ENCODE measurements at regions not wholly inside any gene's neighbourhood (a gene's known extent, or its start where the extent isn't known, plus 50 kb on each side); places are given as distances from the start of the nearest gene placed in this dataset.

DNA sequence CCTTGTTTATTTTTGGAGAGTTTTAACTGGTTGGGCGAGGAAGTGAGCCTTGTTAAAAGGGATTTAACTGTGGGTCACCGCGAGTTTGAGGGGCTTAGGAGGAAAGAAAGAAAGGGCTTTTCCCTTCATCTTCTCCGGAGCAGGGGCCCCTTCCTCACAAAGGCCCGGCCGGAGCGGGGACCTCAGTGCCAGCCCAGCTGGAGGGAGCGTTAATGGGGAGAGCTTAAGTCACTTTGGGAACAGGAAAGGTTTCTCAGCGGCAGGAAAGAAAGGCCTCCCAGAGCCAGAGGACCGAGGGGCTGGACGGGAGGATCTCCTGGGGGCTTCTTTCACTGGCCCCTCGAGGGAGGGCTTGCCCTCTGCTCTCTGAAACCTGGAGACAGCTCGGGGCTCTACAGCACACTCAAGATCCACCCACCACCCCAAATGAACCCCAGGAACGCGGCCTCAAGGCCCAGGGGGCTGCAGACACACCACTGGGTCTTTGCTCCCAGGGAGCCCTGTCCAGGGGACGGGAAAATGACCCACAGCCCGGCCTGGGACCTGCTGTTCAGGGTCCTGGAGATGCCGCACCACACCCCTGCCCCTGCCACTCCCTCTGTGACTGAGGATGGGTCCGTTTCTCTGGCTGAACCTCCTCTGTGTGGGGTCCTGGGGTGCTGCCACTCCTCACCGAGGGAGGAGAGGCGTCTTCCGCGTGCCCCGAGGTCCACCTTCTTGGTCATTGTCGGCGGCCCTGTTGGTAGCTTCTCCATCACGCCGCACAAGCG, 128.3 kb downstream of the URI1 start:
- H3K4me1 Mint-ChIP-seq (ENCODE audit: low read depth, unreplicated experiment) = no peaks in the 10 kb centered on the region
- H3K9me3 Mint-ChIP-seq (ENCODE audit: unreplicated experiment) = peaks cover 8% of the 10 kb centered on the region
- H3K27me3 Mint-ChIP-seq (ENCODE audit: unreplicated experiment) = peaks cover 8% of the 10 kb centered on the region
- TF ChIP-seq, protein P1, sequence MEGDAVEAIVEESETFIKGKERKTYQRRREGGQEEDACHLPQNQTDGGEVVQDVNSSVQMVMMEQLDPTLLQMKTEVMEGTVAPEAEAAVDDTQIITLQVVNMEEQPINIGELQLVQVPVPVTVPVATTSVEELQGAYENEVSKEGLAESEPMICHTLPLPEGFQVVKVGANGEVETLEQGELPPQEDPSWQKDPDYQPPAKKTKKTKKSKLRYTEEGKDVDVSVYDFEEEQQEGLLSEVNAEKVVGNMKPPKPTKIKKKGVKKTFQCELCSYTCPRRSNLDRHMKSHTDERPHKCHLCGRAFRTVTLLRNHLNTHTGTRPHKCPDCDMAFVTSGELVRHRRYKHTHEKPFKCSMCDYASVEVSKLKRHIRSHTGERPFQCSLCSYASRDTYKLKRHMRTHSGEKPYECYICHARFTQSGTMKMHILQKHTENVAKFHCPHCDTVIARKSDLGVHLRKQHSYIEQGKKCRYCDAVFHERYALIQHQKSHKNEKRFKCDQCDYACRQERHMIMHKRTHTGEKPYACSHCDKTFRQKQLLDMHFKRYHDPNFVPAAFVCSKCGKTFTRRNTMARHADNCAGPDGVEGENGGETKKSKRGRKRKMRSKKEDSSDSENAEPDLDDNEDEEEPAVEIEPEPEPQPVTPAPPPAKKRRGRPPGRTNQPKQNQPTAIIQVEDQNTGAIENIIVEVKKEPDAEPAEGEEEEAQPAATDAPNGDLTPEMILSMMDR (IDR thresholded peaks at IDR 0.05; ENCODE audit: partially characterized antibody, unreplicated experiment) = no peak
- H3K4me3 Mint-ChIP-seq (ENCODE audit: unreplicated experiment) = no peak overlapping the region
- no peak overlapping the region for H3K27ac Mint-ChIP-seq (ENCODE audit: unreplicated experiment)
- DNase-seq = peak; percentile 11
- H3K36me3 Mint-ChIP-seq (ENCODE audit: unreplicated experiment) = no peaks in the 10 kb centered on the region

DNA sequence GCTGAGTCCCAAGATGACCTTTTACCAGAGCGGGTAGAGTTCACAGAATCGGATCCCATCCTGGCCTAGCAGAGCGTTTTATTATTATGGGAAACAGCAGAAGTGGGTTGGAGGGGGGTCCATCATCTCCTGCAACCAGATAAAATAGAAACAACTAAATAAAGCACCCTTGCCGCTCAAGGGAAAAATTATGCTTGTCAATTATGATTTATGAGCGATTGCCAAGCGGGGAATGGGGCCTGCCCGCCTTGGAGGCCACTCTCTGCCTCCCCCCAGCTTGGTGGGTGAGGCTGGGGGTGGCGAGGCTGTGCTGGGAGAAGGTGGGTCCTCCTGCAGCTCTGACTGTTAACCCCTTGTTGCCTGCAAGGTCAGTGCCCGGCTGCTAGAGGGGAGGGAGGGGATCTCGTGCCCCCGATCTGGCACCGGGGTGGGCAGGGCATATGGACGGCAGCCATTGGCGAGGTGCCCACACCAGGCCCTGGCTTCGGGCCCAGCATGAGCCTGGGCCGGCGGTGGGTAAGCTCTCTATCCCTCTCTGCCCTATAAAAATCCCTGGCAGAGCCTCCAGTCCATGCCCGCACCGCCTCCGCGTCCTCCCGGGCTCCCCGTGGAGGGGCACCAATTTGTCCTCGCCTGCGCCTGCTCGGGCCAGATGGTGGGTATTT, 129.1 kb downstream of the URI1 start:
- DNase-seq = peak; percentile 13
- Mint-ChIP-seq H3K27ac (ENCODE audit: unreplicated experiment) (no peak overlapping the region), H3K27me3 (ENCODE audit: unreplicated experiment) (peaks cover 10% of the 10 kb centered on the region), H3K4me3 (ENCODE audit: unreplicated experiment) (no peak overlapping the region), H3K4me1 (ENCODE audit: low read depth, unreplicated experiment) (no peaks in the 10 kb centered on the region), H3K9me3 (ENCODE audit: unreplicated experiment) (peaks cover 10% of the 10 kb centered on the region), H3K36me3 (ENCODE audit: unreplicated experiment) (no peaks in the 10 kb centered on the region)
- TF ChIP-seq, protein P1 (IDR thresholded peaks at IDR 0.05; ENCODE audit: partially characterized antibody, unreplicated experiment) = no peak

DNA sequence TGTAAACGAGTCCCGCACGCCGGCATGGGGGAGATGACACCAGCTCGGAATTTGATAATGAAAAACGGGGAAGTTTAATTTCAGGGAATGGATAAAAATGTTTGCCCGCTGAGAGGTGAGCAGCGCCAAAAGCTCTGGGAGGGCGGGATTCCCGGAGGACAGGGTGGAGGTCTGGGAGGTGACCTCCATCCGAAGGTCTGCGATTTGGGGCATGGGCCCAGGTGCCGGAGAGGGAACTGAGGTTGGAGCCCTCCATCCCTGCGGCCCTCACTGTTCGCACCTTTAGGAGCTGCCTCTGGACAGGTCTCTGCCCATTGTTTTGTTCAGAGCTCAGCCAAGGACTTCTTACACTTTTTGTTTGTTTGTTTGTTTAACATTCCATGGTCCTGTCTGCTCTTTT, 129.8 kb downstream of the URI1 start:
- peak; percentile 5 for DNase-seq
- Mint-ChIP-seq H3K27me3 (ENCODE audit: unreplicated experiment) (peaks cover 10% of the 10 kb centered on the region), H3K9me3 (ENCODE audit: unreplicated experiment) (peaks cover 10% of the 10 kb centered on the region), H3K4me3 (ENCODE audit: unreplicated experiment) (no peak overlapping the region), H3K36me3 (ENCODE audit: unreplicated experiment) (no peaks in the 10 kb centered on the region), H3K4me1 (ENCODE audit: low read depth, unreplicated experiment) (no peaks in the 10 kb centered on the region), H3K27ac (ENCODE audit: unreplicated experiment) (no peak overlapping the region)
- TF ChIP-seq, protein P1 (IDR thresholded peaks at IDR 0.05; ENCODE audit: partially characterized antibody, unreplicated experiment) = no peak

DNA sequence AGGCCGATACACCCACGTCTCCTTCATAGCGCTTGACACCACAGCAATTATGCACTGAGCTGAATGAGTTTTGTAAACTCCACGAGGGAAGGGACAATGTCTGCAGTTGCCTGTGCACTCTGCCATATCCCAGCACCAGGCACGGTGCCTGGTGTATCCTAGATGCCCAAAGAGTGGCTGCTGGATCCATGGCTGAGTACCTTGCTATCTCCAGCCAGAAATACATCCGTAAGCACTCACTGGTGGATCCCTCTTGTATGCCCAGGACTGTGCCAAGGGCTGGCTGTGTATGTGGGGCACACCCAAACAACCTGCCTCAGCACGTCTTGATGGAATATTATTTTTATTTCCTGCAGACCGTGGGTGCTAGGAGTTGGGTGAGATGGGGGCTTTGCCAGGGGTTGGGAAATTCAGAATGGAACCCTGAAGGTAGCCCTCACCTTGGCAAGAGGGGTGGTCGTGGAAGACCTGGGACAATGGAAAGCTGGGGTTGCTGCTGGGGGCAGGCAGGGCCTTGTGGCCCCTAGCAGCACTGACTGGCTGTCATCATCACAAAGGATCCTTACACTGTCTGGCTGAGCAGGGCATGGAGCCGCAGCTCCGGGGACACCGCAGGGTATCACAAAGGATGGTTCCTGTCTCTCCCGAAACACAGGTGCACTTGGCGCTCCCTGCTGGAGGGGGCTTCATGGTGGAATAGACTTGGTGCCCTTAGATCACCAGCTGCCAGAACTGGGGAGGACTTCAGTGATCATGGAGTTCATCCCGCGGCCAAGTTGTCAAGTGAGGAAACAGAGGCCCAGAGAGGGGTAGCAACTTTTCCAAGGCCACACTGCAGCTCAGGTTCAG, 131.3 kb downstream of the URI1 start:
- Mint-ChIP-seq H3K4me3 (ENCODE audit: unreplicated experiment) (no peak overlapping the region), H3K9me3 (ENCODE audit: unreplicated experiment) (peaks cover 7% of the 10 kb centered on the region), H3K4me1 (ENCODE audit: low read depth, unreplicated experiment) (no peaks in the 10 kb centered on the region), H3K27me3 (ENCODE audit: unreplicated experiment) (peaks cover 10% of the 10 kb centered on the region), H3K36me3 (ENCODE audit: unreplicated experiment) (no peaks in the 10 kb centered on the region), H3K27ac (ENCODE audit: unreplicated experiment) (no peak overlapping the region)
- TF ChIP-seq, protein P1 (IDR thresholded peaks at IDR 0.05; ENCODE audit: partially characterized antibody, unreplicated experiment) = no peak
- DNase-seq = peak; percentile 8
